Endothelial cell of umbilical vein (primary cell): ENCODE measurements at regions not wholly inside any gene's neighbourhood (a gene's known extent, or its start where the extent isn't known, plus 50 kb on each side); places are given as distances from the start of the nearest gene placed in this dataset.

Experiments
- BruUV-seq: library from RNA; stranded (reverse); fragments of 400-500 nt; replicated peaks from 2 replicates; lab custom pipeline; 2021; lab: Mats Ljungman, UMichigan
- CTCF ChIA-PET: fragments of 300-600, 350-600 bp; sonication (Branson Sonifier 250); formaldehyde crosslinking; loops from one replicate; lab custom pipeline; 2021; ENCODE audit warnings: antibody characterized with exemption, inconsistent platforms; lab: Charles Lee
- POLR2A ChIA-PET: fragments of 300-600, 350-600 bp; sonication (Branson Sonifier 250); formaldehyde crosslinking; loops from one replicate; lab custom pipeline; 2021; ENCODE audit warnings: antibody characterized with exemption, inconsistent platforms; lab: Charles Lee
- DNase-seq: peaks from one replicate; pipeline ENCODE4 v3.0.0-alpha.2; 2011; ENCODE audit warnings: low read depth, low spot score
- FAIRE-seq: peaks from 2 replicates; lab custom pipeline; 2011; peaks lifted over from hg19 to GRCh38; lab: Jason Lieb, UNC
- H2AFZ ChIP-seq: 2 replicates; pipeline ENCODE4 v1.6.0; 2012; ENCODE audit warnings: low read depth, low read length, control low read depth, inconsistent platforms
- H3K27ac ChIP-seq: 2 replicates; pipeline ENCODE4 v1.5.1; 2011; ENCODE audit warnings: low read depth, mild to moderate bottlenecking, control low read depth, low read length, moderate library complexity; ENCODE audit not compliant: insufficient read depth
- H3K27me3 ChIP-seq, 2 experiments: 2 replicates each; pipeline versions ENCODE4 v1.6.0 to v1.6.1; 2011; ENCODE audit warnings: low read length in 2 of 2, mixed read lengths in 1 of 2; ENCODE audit not compliant: control insufficient read depth in 2 of 2, insufficient read depth in 2 of 2
- H3K36me3 ChIP-seq, 2 experiments: 2 replicates in 1 of 2; 3 replicates in 1 of 2; pipeline ENCODE4 v1.5.1; 2011; ENCODE audit warnings: low read length in 2 of 2, mild to moderate bottlenecking in 1 of 2, moderate library complexity in 1 of 2; ENCODE audit not compliant: control insufficient read depth in 2 of 2, insufficient read depth in 2 of 2; ENCODE audit errors: extremely low read depth in 1 of 2
- H3K4me1 ChIP-seq: 3 replicates; pipeline ENCODE4 v1.5.1; 2011; ENCODE audit warnings: mild to moderate bottlenecking, low read length; ENCODE audit not compliant: control insufficient read depth, insufficient read depth; ENCODE audit errors: extremely low read depth
- H3K4me2 ChIP-seq: 2 replicates; pipeline ENCODE4 v1.6.1; 2011; ENCODE audit warnings: low read length, control low read depth, mixed read lengths; ENCODE audit not compliant: insufficient read depth
- H3K4me3 ChIP-seq, 3 experiments: fragments of 200-600 bp in 1 of 3; sonication (generic), shearing (Covaris generic) in 1 of 3; replicated peaks in 1 of 3; 2 replicates each; pipeline ENCODE4 v1.5.1; 2011 to 2016; ENCODE audit warnings: control low read depth in 3 of 3, low read length in 3 of 3, mild to moderate bottlenecking in 2 of 3, inconsistent platforms in 1 of 3, low read depth in 1 of 3, moderate library complexity in 1 of 3; ENCODE audit not compliant: insufficient read depth in 1 of 3
- H3K79me2 ChIP-seq: 2 replicates; pipeline ENCODE4 v1.6.0; 2012; ENCODE audit warnings: low read length, inconsistent platforms; ENCODE audit not compliant: control insufficient read depth, insufficient read depth
- H3K9ac ChIP-seq: replicated peaks from 2 replicates; pipeline ENCODE3; 2011; ENCODE audit warnings: low read length, control low read depth; ENCODE audit not compliant: insufficient read depth; ENCODE audit errors: extremely low read depth
- H3K9me1 ChIP-seq: replicated peaks from 3 replicates; pipeline ENCODE4 v1.6.0; 2011; ENCODE audit warnings: mild to moderate bottlenecking, low read length; ENCODE audit not compliant: control insufficient read depth, insufficient read depth; ENCODE audit errors: extremely low read depth
- H3K9me3 ChIP-seq: replicated peaks from 2 replicates; pipeline ENCODE4 v1.5.1; 2012; ENCODE audit warnings: low read length, inconsistent platforms; ENCODE audit not compliant: control insufficient read depth, insufficient read depth
- H4K20me1 ChIP-seq: replicated peaks from 2 replicates; pipeline ENCODE3; 2011; ENCODE audit warnings: mild to moderate bottlenecking, low read length; ENCODE audit not compliant: control insufficient read depth, insufficient read depth; ENCODE audit errors: extremely low read depth
- EZH2 ChIP-seq: IDR thresholded peaks from 2 replicates; pipeline ENCODE4 v1.6.1; 2012; ENCODE audit warnings: borderline replicate concordance, low read depth, mild to moderate bottlenecking, moderate library complexity, low read length, inconsistent platforms; ENCODE audit not compliant: severe bottlenecking
- FOS ChIP-seq: IDR thresholded peaks from 2 replicates; pipeline ENCODE4 v1.6.1; 2011; ENCODE audit warnings: mild to moderate bottlenecking, low read length, moderate library complexity, borderline replicate concordance; ENCODE audit not compliant: insufficient read depth
- GATA2 ChIP-seq: IDR thresholded peaks from 2 replicates; pipeline ENCODE4 v1.7.0; 2011; ENCODE audit warnings: low read depth, mild to moderate bottlenecking, moderate library complexity, mixed read lengths, low read length; ENCODE audit not compliant: insufficient read length, insufficient read depth
- JUN ChIP-seq: IDR thresholded peaks from 2 replicates; pipeline ENCODE4 v1.6.1; 2011; ENCODE audit warnings: borderline replicate concordance, low read depth; ENCODE audit not compliant: insufficient read length, insufficient read depth
- MYC ChIP-seq: IDR thresholded peaks from one replicate; pipeline ENCODE4 v1.6.1; 2011; ENCODE audit warnings: mild to moderate bottlenecking, low read depth, low read length
- POLR2A ChIP-seq: IDR thresholded peaks from 2 replicates; pipeline ENCODE4 v1.6.1; 2012; ENCODE audit warnings: low read depth, mild to moderate bottlenecking, control low read depth, low read length
- POLR2AphosphoS5 ChIP-seq: IDR thresholded peaks from 2 replicates; pipeline ENCODE4 v1.6.1; 2012; ENCODE audit warnings: low read depth, mild to moderate bottlenecking, control low read depth, low read length, moderate library complexity; ENCODE audit not compliant: insufficient read depth
- dilution Hi-C: fragments of 300-500 bp; cut with MboI; formaldehyde crosslinking; loops from one replicate; pipeline ENCODE4 v1.15.0; 2019; ENCODE audit warnings: low sequenced_read_pairs; ENCODE audit not compliant: extremely low pct_ligation_motif_present
- intact Hi-C: fragments of 100-400 bp; cut with micrococcal nuclease; formaldehyde crosslinking; loops from one replicate; pipeline ENCODE4 v1.10.0; 2022
- TF ChIP-seq, protein P1 (sequence below), 2 donors: IDR thresholded peaks; 1 replicate in 1 of 2; 2 replicates in 1 of 2; pipeline ENCODE4 v1.5.1; 2011; ENCODE audit warnings: low read length in 2 of 2, mild to moderate bottlenecking in 2 of 2, moderate library complexity in 2 of 2, control low read depth in 1 of 2, inconsistent platforms in 1 of 2, low read depth in 1 of 2; ENCODE audit not compliant: insufficient read depth in 1 of 2; ENCODE audit errors: extremely low read depth in 1 of 2
- TF ChIP-seq, protein P2 (sequence below): IDR thresholded peaks from 2 replicates; pipeline ENCODE4 v1.6.1; 2011; ENCODE audit not compliant: insufficient read depth, insufficient read length

DNA sequence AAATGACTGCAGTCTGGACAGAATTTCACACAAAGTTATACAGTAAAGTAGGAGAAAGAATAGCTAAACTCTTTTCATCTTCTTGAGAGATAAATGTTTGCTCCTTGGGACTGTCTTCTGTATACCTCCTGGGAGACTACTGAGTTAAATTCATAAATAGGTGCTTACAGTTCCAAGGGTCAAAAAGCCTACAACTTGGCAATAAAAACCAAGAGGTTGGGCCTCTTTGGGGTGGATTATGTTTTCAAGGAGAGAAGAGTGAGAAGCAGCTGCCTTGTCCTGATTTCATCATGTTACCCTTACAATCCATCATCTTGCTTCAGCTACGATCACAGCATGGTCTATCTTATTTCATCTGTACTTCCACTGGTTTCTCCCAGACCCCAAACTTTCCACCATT is 213.2 kb upstream of the RPS23 start:
- dilution Hi-C loops (no loop called here), intact Hi-C loops (loop anchor here (10.0 kb wide), 1 partner anchor 303 kb away; no protein-coding TSS in a partner anchor)
- POLR2A ChIA-PET = no interaction called here

More for the DNA sequence above, 213.2 kb upstream of the RPS23 start:
- CTCF ChIA-PET = interaction anchor here (1.8 kb wide), 1 partner anchor 126 kb away, joined by 9 read pairs; no protein-coding TSS in a partner anchor
- TF ChIP-seq, protein P1, sequence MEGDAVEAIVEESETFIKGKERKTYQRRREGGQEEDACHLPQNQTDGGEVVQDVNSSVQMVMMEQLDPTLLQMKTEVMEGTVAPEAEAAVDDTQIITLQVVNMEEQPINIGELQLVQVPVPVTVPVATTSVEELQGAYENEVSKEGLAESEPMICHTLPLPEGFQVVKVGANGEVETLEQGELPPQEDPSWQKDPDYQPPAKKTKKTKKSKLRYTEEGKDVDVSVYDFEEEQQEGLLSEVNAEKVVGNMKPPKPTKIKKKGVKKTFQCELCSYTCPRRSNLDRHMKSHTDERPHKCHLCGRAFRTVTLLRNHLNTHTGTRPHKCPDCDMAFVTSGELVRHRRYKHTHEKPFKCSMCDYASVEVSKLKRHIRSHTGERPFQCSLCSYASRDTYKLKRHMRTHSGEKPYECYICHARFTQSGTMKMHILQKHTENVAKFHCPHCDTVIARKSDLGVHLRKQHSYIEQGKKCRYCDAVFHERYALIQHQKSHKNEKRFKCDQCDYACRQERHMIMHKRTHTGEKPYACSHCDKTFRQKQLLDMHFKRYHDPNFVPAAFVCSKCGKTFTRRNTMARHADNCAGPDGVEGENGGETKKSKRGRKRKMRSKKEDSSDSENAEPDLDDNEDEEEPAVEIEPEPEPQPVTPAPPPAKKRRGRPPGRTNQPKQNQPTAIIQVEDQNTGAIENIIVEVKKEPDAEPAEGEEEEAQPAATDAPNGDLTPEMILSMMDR (IDR thresholded peaks at IDR 0.05; ENCODE audit: extremely low read depth in 1 of 2, insufficient read depth in 1 of 2, low read depth in 1 of 2, low read length in 2 of 2) = no peak
- TF ChIP-seq FOS (no peak), GATA2 (no peak), MYC (no peak), POLR2AphosphoS5 (no peak), JUN (no peak), POLR2A (no peak), EZH2 (no peak)
- TF ChIP-seq, protein P2, sequence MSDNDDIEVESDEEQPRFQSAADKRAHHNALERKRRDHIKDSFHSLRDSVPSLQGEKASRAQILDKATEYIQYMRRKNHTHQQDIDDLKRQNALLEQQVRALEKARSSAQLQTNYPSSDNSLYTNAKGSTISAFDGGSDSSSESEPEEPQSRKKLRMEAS = no peak
- peaks cover 0 to 5% of the 10 kb centered on the region in 2 experiments for H3K27me3 ChIP-seq
- no peaks in the 10 kb centered on the region for H3K9me1 ChIP-seq
- H3K4me3 ChIP-seq = no peak overlapping the region
- no peaks in the 10 kb centered on the region for H3K79me2 ChIP-seq
- H2AFZ ChIP-seq = no peak overlapping the region
- H3K9ac ChIP-seq = no peak overlapping the region
- no peaks in the 10 kb centered on the region for H3K36me3 ChIP-seq
- no peak overlapping the region for H3K4me2 ChIP-seq
- H3K27ac ChIP-seq = no peak overlapping the region
- BruUV-seq = no TSS peak
- no peak for DNase-seq
- H3K9me3 ChIP-seq = no peaks in the 10 kb centered on the region
- H3K4me1 ChIP-seq = no peaks in the 10 kb centered on the region
- H4K20me1 ChIP-seq = no peaks in the 10 kb centered on the region
- no peak for FAIRE-seq
